Cardiac fibroblast (primary cell): ENCODE measurements at regions not wholly inside any gene's neighbourhood (a gene's known extent, or its start where the extent isn't known, plus 50 kb on each side); places are given as distances from the start of the nearest gene placed in this dataset.

Source experiments
- DNase-seq, 2 donors: peaks; one replicate each; pipeline versions ENCODE4 v3.0.0 to v3.0.0-alpha.2; 2010; ENCODE audit warnings: low read depth in 2 of 2
- H3K4me3 ChIP-seq, 2 donors: replicated peaks in 1 of 2; 1 replicate in 1 of 2; 2 replicates in 1 of 2; pipeline ENCODE4 v1.5.1; 2011; ENCODE audit warnings: low read depth in 2 of 2, low read length in 2 of 2, mild to moderate bottlenecking in 2 of 2, moderate library complexity in 1 of 2
- CTCF ChIP-seq: IDR thresholded peaks from one replicate; pipeline ENCODE4 v1.5.1; 2011; ENCODE audit warnings: low read depth, mild to moderate bottlenecking, low read length, inconsistent platforms

GRCh38 chr12:72790273-72790672 lies 518.1 kb downstream of the TRHDE start:
- no peak for DNase-seq
- TF ChIP-seq CTCF, result no peak
- H3K4me3 ChIP-seq, result no peak overlapping the region

- no peak for DNase-seq
- no peak for TF ChIP-seq CTCF
- H3K4me3 ChIP-seq, result no peak overlapping the region
Measured at GRCh38 chr12:72792889-72793288, 520.7 kb downstream of the TRHDE start.

DNA sequence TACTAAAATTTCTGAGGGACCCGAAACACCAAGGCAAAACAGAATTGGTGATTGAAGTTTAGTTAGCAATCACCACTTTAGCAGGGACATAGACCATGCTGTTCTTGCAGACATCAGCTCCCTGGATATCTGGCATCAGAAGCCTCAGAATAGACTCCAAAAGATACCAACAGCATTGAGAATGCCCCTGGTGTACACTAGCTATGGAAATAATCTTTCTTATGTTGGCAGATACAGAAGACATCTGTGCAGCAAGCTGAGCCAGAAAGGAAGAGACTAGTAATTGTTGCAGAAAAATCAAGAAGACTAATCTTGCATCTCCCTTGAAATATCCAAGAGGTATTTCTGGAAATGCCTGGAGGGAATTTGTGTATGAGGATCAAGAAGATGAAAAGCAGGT lies 521.6 kb downstream of the TRHDE start:
- no peak overlapping the region for H3K4me3 ChIP-seq
- TF ChIP-seq CTCF, result no peak

DNA sequence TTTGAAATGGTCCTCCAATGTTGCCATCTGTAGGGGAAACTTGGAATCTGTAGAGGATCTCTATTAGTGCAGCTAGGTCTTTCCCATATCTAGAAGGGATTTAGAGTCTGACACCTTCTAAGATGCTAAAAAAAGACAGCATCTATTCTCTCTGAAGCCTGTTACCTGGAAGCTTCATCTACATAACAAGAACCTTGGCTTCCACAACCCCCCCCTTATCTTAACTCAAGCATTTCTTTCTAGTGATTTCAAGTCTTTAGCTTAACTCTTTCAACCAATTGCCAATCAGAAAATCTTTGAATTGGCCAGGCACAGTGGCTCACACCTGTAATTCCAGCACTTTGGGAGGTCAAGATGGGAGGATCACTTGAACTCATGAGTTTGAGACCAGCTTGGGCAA lies 543.3 kb downstream of the TRHDE start:
- H3K4me3 ChIP-seq, result no peak overlapping the region
- TF ChIP-seq CTCF, result no peak
- no peak for DNase-seq

More for the DNA sequence above, 521.6 kb downstream of the TRHDE start:
- no peak for DNase-seq

GRCh38 chr12:72828662-72829324 lies 556.6 kb downstream of the TRHDE start:
- TF ChIP-seq CTCF, result no peak

GRCh38 chr12:72829838-72830237 lies 557.7 kb downstream of the TRHDE start:
- no peak overlapping the region for H3K4me3 ChIP-seq
- DNase-seq, result no peak
- no peak for TF ChIP-seq CTCF

More at GRCh38 chr12:72828662-72829324, 556.6 kb downstream of the TRHDE start:
- DNase-seq, result no peak
- no peak overlapping the region for H3K4me3 ChIP-seq

- no peak overlapping the region for H3K4me3 ChIP-seq
- TF ChIP-seq CTCF, result no peak
- no peak for DNase-seq
Measured at GRCh38 chr12:72832024-72832423, 559.9 kb downstream of the TRHDE start.
